GM12878 (cell line): ENCODE measurements at regions not wholly inside any gene's neighbourhood (a gene's known extent, or its start where the extent isn't known, plus 50 kb on each side); places are given as distances from the start of the nearest gene placed in this dataset.

Experiments
- ATAC-seq: fragments of 200-7000 bp; cut with Tn5 transposase; 3 replicates; pipeline ENCODE4 v1.9.1; 2020; ENCODE audit warnings: mild to moderate bottlenecking, moderate library complexity
- BruUV-seq: library from RNA; stranded (reverse); fragments of 400-500 nt; replicated peaks from 2 replicates; lab custom pipeline; 2021; lab: Mats Ljungman, UMichigan
- CTCF ChIA-PET: fragments of 300-600 bp; sonication (Branson Sonifier 250); formaldehyde crosslinking; extraction: SDS; loops from one replicate; lab custom pipeline; 2021; ENCODE audit warnings: inconsistent platforms; lab: Yijun Ruan, JAX
- POLR2A ChIA-PET: fragments of 350-600 bp; formaldehyde crosslinking; extraction: SDS; loops from one replicate; lab custom pipeline; 2021; ENCODE audit warnings: inconsistent platforms; lab: Charles Lee
- RAD21 ChIA-PET: fragments of 300-600 bp; sonication (Branson Sonifier 250); formaldehyde crosslinking; loops from one replicate; lab custom pipeline; 2023; ENCODE audit warnings: antibody characterized with exemption; ENCODE audit not compliant: unreplicated experiment; lab: Charles Lee
- SMC1A ChIA-PET: fragments of 300-600 bp; sonication (Branson Sonifier 250); formaldehyde crosslinking; loops from one replicate; lab custom pipeline; 2023; ENCODE audit not compliant: unreplicated experiment, uncharacterized antibody; lab: Charles Lee
- DNase-seq: peaks from one replicate; pipeline ENCODE4 v3.0.0-alpha.2; 2011; ENCODE audit warnings: low read depth, low spot score
- FAIRE-seq: peaks from 3 replicates; lab custom pipeline; 2011; peaks lifted over from hg19 to GRCh38; lab: Jason Lieb, UNC
- H2AFZ ChIP-seq: 2 replicates; pipeline ENCODE4 v1.6.0; 2011; ENCODE audit warnings: low read depth, low read length, control low read depth; ENCODE audit not compliant: control insufficient read depth
- H3K27ac ChIP-seq: 2 replicates; pipeline ENCODE4 v1.5.1; 2011; ENCODE audit warnings: control low read depth; ENCODE audit not compliant: control insufficient read depth, insufficient read depth
- H3K27me3 ChIP-seq, 2 experiments: replicated peaks in 1 of 2; 2 replicates each; pipeline versions ENCODE4 v1.6.0 to v1.6.1; 2011; ENCODE audit warnings: low read length in 1 of 2; ENCODE audit not compliant: control insufficient read depth in 2 of 2, insufficient read depth in 2 of 2
- H3K36me3 ChIP-seq, 2 experiments: 2 replicates each; pipeline ENCODE4 v1.5.1; 2011; ENCODE audit warnings: low read length in 1 of 2; ENCODE audit not compliant: control insufficient read depth in 2 of 2, insufficient read depth in 2 of 2
- H3K4me1 ChIP-seq: 2 replicates; pipeline ENCODE4 v1.6.1; 2011; ENCODE audit warnings: mild to moderate bottlenecking, low read length, moderate library complexity, mixed read lengths; ENCODE audit not compliant: control insufficient read depth, insufficient read depth
- H3K4me2 ChIP-seq: 2 replicates; pipeline ENCODE4 v1.6.0; 2011; ENCODE audit warnings: control low read depth; ENCODE audit not compliant: control insufficient read depth, insufficient read depth
- H3K4me3 ChIP-seq: fragments of 200-600 bp; sonication (generic); 2 replicates; pipeline ENCODE4 v1.5.1; 2016
- H3K79me2 ChIP-seq: 2 replicates; pipeline ENCODE4 v1.6.0; 2011; ENCODE audit warnings: low read length; ENCODE audit not compliant: control insufficient read depth, insufficient read depth
- H3K9ac ChIP-seq: 2 replicates; pipeline ENCODE4 v1.8.0; 2011; ENCODE audit warnings: low read length, control low read depth, mixed read lengths; ENCODE audit not compliant: control insufficient read depth, insufficient read depth
- H3K9me3 ChIP-seq: replicated peaks from 3 replicates; pipeline ENCODE4 v1.5.1; 2011; ENCODE audit warnings: mild to moderate bottlenecking, low read length; ENCODE audit not compliant: control insufficient read depth, insufficient read depth
- H4K20me1 ChIP-seq: 2 replicates; pipeline ENCODE4 v1.6.0; 2011; ENCODE audit not compliant: control insufficient read depth, insufficient read depth
- CEBPB ChIP-seq, 2 experiments: fragments of 150-350 bp in 1 of 2; IDR thresholded peaks; 2 replicates each; pipeline ENCODE4 v1.6.1; 2012 to 2014; ENCODE audit warnings: low read depth in 2 of 2, low read length in 2 of 2, borderline replicate concordance in 1 of 2, inconsistent platforms in 1 of 2
- E2F8 ChIP-seq: fragments of 450-650 bp; IDR thresholded peaks from 2 replicates; pipeline ENCODE4 v1.6.1; 2018; ENCODE audit warnings: mild to moderate bottlenecking, low read depth, moderate library complexity; ENCODE audit not compliant: partially characterized antibody
- MEF2A ChIP-seq: IDR thresholded peaks from 2 replicates; pipeline ENCODE4 v1.6.1; 2011; ENCODE audit warnings: low read depth, mild to moderate bottlenecking, low read length, moderate library complexity; ENCODE audit not compliant: insufficient read depth
- MTA3 ChIP-seq: IDR thresholded peaks from 2 replicates; pipeline ENCODE4 v1.6.1; 2012; ENCODE audit warnings: low read length, inconsistent platforms, borderline replicate concordance
- POLR2AphosphoS2 ChIP-seq: IDR thresholded peaks from 2 replicates; pipeline ENCODE4 v1.6.1; 2011; ENCODE audit warnings: low read depth, mild to moderate bottlenecking, low read length, improper control_type of control experiment, moderate library complexity
- USF2 ChIP-seq: IDR thresholded peaks from 2 replicates; pipeline ENCODE4 v1.6.1; 2011; ENCODE audit warnings: low read depth, low read length, improper control_type of control experiment, borderline replicate concordance
- ZBTB4 ChIP-seq: fragments of 450-650 bp; formaldehyde crosslinking; IDR thresholded peaks from 2 replicates; pipeline ENCODE4 v1.4.0; 2022; ENCODE audit warnings: mild to moderate bottlenecking, moderate library complexity
- ZNF24 ChIP-seq: fragments of 450-650 bp; IDR thresholded peaks from 2 replicates; pipeline ENCODE4 v1.6.1; 2017; ENCODE audit warnings: antibody characterized with exemption, mild to moderate bottlenecking
- WGBS: methylation state at CpG from one replicate; pipeline ENCODE4 v1.1.6; 2016; ENCODE audit warnings: low lambda C conversion rate; ENCODE audit not compliant: insufficient replicate concordance, insufficient coverage; ENCODE audit errors: missing lambda C conversion rate; 5-methylcytosine and 5-hydroxymethylcytosine counted together
- in situ Hi-C: fragments of 300-500 bp; cut with MboI; formaldehyde crosslinking; loops from 9 replicates; pipeline ENCODE4 v1.14.3; 2018; ENCODE audit warnings: mixed read lengths
- intact Hi-C: fragments of 100-400 bp; cut with micrococcal nuclease; formaldehyde crosslinking; loops from one replicate; pipeline ENCODE4 v1.14.2; 2022; ENCODE audit not compliant: unreplicated experiment

DNA sequence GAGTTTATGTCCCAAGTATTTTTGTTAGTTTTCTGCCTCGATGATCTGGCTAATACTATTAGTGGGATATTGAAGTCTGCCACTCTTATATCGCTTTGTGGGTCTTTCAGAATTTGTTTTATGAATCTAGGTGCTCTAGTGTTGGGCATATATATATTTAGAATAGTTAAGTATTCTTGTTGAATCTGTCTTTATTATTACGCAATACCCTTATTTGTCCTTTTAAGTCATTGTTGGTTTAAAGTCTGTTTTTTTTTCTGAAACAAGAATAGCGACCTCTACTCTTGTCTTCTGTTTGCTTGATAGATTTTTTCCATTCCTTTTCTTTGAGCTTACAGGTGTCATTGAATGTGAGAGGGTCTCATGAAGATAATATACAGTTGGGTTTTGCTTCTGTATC is 239.0 kb downstream of the ASCL1 start:
- SMC1A ChIA-PET, result interaction anchor here (1.0 to 2.8 kb wide), 5 partner anchors 11 to 104 kb away, joined by 3 to 14 read pairs (median 5); no protein-coding TSS in a partner anchor
- H3K9me3 ChIP-seq, result no peaks in the 10 kb centered on the region; the same call in 2 of the 3 replicates
- no peak overlapping the region for H3K4me3 ChIP-seq
- CTCF ChIA-PET, result interaction anchor here (1.0 to 1.6 kb wide), 2 partner anchors 248 kb away, joined by 3 read pairs; no protein-coding TSS in a partner anchor
- POLR2A ChIA-PET, result no interaction called here
- no peaks in the 10 kb centered on the region for H3K79me2 ChIP-seq
- RAD21 ChIA-PET, result no interaction called here
- TF ChIP-seq MTA3 (no peak), CEBPB (IDR thresholded peaks at IDR 0.05; ENCODE audit: borderline replicate concordance in 1 of 2, low read depth in 2 of 2, low read length in 2 of 2) (peak in 1 of 2 experiments; percentile 53; a peak in 1 of 4 replicates)
- TF ChIP-seq, all 136 proteins: peak for 1
- H2AFZ ChIP-seq, result no peak overlapping the region
- H3K27me3 ChIP-seq, result no peaks in the 10 kb centered on the region
- no peaks in the 10 kb centered on the region for H4K20me1 ChIP-seq
- H3K27ac ChIP-seq, result no peak overlapping the region
- WGBS, result 58% methylated on average over 4 of the region's 4 CpGs
- DNase-seq (no peak), FAIRE-seq (no peak), ATAC-seq (no peak)
- no TSS peak for BruUV-seq
- no peaks in the 10 kb centered on the region for H3K36me3 ChIP-seq
- H3K9ac ChIP-seq, result no peak overlapping the region
- no peaks in the 10 kb centered on the region for H3K4me1 ChIP-seq
- in situ Hi-C loops, result no loop called here
- H3K4me2 ChIP-seq, result no peak overlapping the region
- intact Hi-C loops, result no loop called here

GRCh38 chr12:103197725-103198388 is 240.4 kb downstream of the ASCL1 start:
- Histone ChIP-seq H3K27ac (no peak overlapping the region), H3K4me3 (no peak overlapping the region), H3K4me1 (no peaks in the 10 kb centered on the region), H3K4me2 (no peak overlapping the region), H2AFZ (no peak overlapping the region), H3K9me3 (no peaks in the 10 kb centered on the region; the same call in 2 of the 3 replicates), H3K79me2 (no peaks in the 10 kb centered on the region), H4K20me1 (no peaks in the 10 kb centered on the region), H3K36me3 (no peaks in the 10 kb centered on the region), H3K27me3 (no peaks in the 10 kb centered on the region), H3K9ac (no peak overlapping the region)
- ATAC-seq (no peak), DNase-seq (no peak), FAIRE-seq (no peak)
- intact Hi-C loops (no loop called here), in situ Hi-C loops (no loop called here)
- ChIA-PET CTCF (interaction anchor here (0.8 to 1.6 kb wide), 5 partner anchors 9 to 249 kb away, joined by 3 to 4 read pairs (median 3); no protein-coding TSS in a partner anchor), SMC1A (interaction anchor here (0.9 to 2.8 kb wide), 7 partner anchors 10 to 222 kb away, joined by 3 to 14 read pairs (median 4); no protein-coding TSS in a partner anchor), POLR2A (interaction anchor here (0.9 kb wide), 1 partner anchor 13 kb away, joined by 3 read pairs; no protein-coding TSS in a partner anchor), RAD21 (no interaction called here)
- 55% methylated on average over 3 of the region's 3 CpGs for WGBS
- BruUV-seq, result no TSS peak
- TF ChIP-seq MEF2A (no peak), POLR2AphosphoS2 (no peak), ZNF24 (no peak), E2F8 (no peak), ZBTB4 (CRISPR knock-in tag) (no peak), USF2 (no peak)
